Sigmoid colon (tissue), 6 donors: ENCODE measurements at regions not wholly inside any gene's neighbourhood (a gene's known extent, or its start where the extent isn't known, plus 50 kb on each side); places are given as distances from the start of the nearest gene placed in this dataset.

Experiments used
- DNase-seq: peaks from one replicate; pipeline ENCODE4 v3.0.0-alpha.2; 2019
- H3K27ac ChIP-seq, 4 donors: fragments of 200-600 bp; sonication (generic); one replicate each; pipeline ENCODE4 v1.5.1; 2016 to 2019; ENCODE audit warnings: mild to moderate bottlenecking in 1 of 4
- H3K27me3 ChIP-seq, 3 donors: fragments of 200-600 bp; sonication (generic); one replicate each; pipeline ENCODE4 v1.5.1; 2019; ENCODE audit warnings: mild to moderate bottlenecking in 1 of 3
- H3K36me3 ChIP-seq, 4 donors: fragments of 200-600 bp; sonication (generic); one replicate each; pipeline ENCODE4 v1.5.1; 2016 to 2019
- H3K4me1 ChIP-seq, 4 donors: fragments of 200-600 bp; sonication (generic); one replicate each; pipeline ENCODE4 v1.5.1; 2017 to 2019
- H3K4me3 ChIP-seq, 4 donors: fragments of 200-600 bp; sonication (generic); one replicate each; pipeline ENCODE4 v1.5.1; 2017 to 2019; ENCODE audit warnings: mild to moderate bottlenecking in 2 of 4, moderate library complexity in 1 of 4
- H3K9me3 ChIP-seq, 4 donors: fragments of 200-600 bp in 3 of 4; sonication (generic) in 3 of 4; one replicate each; pipeline versions ENCODE4 v1.5.1 to v1.6.1; 2013 to 2019
- CTCF ChIP-seq, 4 experiments: fragments of 450-650 bp in 3 of 4; fragments of 200-600 bp in 1 of 4; IDR thresholded peaks; one replicate each; pipeline ENCODE4 v1.5.1; 2016 to 2019; ENCODE audit warnings: antibody characterized with exemption in 4 of 4, mild to moderate bottlenecking in 3 of 4, moderate library complexity in 2 of 4
- EP300 ChIP-seq, 4 donors: sonication (generic); formaldehyde crosslinking; IDR thresholded peaks; one replicate each; pipeline ENCODE4 v1.6.1; 2017; ENCODE audit warnings: antibody characterized with exemption in 4 of 4
- POLR2A ChIP-seq, 2 donors: fragments of 450-650 bp; IDR thresholded peaks; one replicate each; pipeline ENCODE4 v1.6.1; 2016; ENCODE audit warnings: antibody characterized with exemption in 2 of 2, mild to moderate bottlenecking in 2 of 2, moderate library complexity in 2 of 2
- POLR2AphosphoS5 ChIP-seq, 4 donors: sonication (generic); formaldehyde crosslinking; IDR thresholded peaks; one replicate each; pipeline ENCODE4 v1.6.1; 2017; ENCODE audit warnings: antibody characterized with exemption in 4 of 4
- WGBS, 2 donors: extraction: QIAGEN DNeasy Blood & Tissue Kit; methylation state at CpG; one replicate each; pipeline ENCODE4 v1.1.7; 2013; 5-methylcytosine and 5-hydroxymethylcytosine counted together
- intact Hi-C: fragments of 100-400 bp; cut with DNase I; formaldehyde crosslinking; loops from one replicate; pipeline ENCODE4 v1.15.1; 2023
- donor health status: healthy with polysubstance abuse.
- donor health status: healthy.

GRCh38 chr4:148828291-148828690 lies 386.1 kb upstream of the NR3C2 start:
- no peak for DNase-seq
- no peaks in the 10 kb centered on the region for H3K27me3 ChIP-seq
- TF ChIP-seq EP300 (IDR thresholded peaks at IDR 0.05) (no peak), POLR2A (IDR thresholded peaks at IDR 0.05) (no peak), POLR2AphosphoS5 (IDR thresholded peaks at IDR 0.05) (no peak), CTCF (IDR thresholded peaks at IDR 0.05) (no peak)
- no peaks in the 10 kb centered on the region for H3K4me1 ChIP-seq
- H3K4me3 ChIP-seq = no peak overlapping the region
- no peak overlapping the region for H3K27ac ChIP-seq
- intact Hi-C loops = no loop called here
- WGBS, 2 donors = 61 to 92% methylated on average over 3 of the region's 3 CpGs
- no peaks in the 10 kb centered on the region for H3K36me3 ChIP-seq
- H3K9me3 ChIP-seq = peaks cover 0 to 2% (median 0%) of the 10 kb centered on the region in 4 donors

- intact Hi-C loops = no loop called here
- no peak for DNase-seq
Measured at GRCh38 chr4:148827781-148828180, 385.6 kb upstream of the NR3C2 start.

GRCh38 chr4:148823419-148823769 lies 381.2 kb upstream of the NR3C2 start:
- Histone ChIP-seq H3K9me3 (no peaks in the 10 kb centered on the region), H3K36me3 (no peaks in the 10 kb centered on the region), H3K27me3 (no peaks in the 10 kb centered on the region), H3K4me1 (no peaks in the 10 kb centered on the region), H3K4me3 (no peak overlapping the region), H3K27ac (no peak overlapping the region)
- intact Hi-C loops = no loop called here
- 37 to 69% methylated on average over 2 of the region's 2 CpGs for WGBS, 2 donors
- DNase-seq = no peak
- TF ChIP-seq POLR2A (IDR thresholded peaks at IDR 0.05) (no peak), CTCF (IDR thresholded peaks at IDR 0.05) (no peak), POLR2AphosphoS5 (IDR thresholded peaks at IDR 0.05) (no peak), EP300 (IDR thresholded peaks at IDR 0.05) (no peak)

More at GRCh38 chr4:148827781-148828180, 385.6 kb upstream of the NR3C2 start:
- TF ChIP-seq POLR2A (IDR thresholded peaks at IDR 0.05) (no peak), EP300 (IDR thresholded peaks at IDR 0.05) (no peak), POLR2AphosphoS5 (IDR thresholded peaks at IDR 0.05) (no peak)
- H3K27ac ChIP-seq = no peak overlapping the region
- WGBS, 2 donors = 67 to 83% methylated on average over 2 of the region's 2 CpGs
- H3K9me3 ChIP-seq = peaks cover 0 to 2% (median 0%) of the 10 kb centered on the region in 4 donors
- H3K27me3 ChIP-seq = no peaks in the 10 kb centered on the region
- H3K4me3 ChIP-seq = no peak overlapping the region
- H3K36me3 ChIP-seq = no peaks in the 10 kb centered on the region
- no peaks in the 10 kb centered on the region for H3K4me1 ChIP-seq

- Histone ChIP-seq H3K4me1 (no peaks in the 10 kb centered on the region), H3K9me3 (no peaks in the 10 kb centered on the region), H3K27me3 (no peaks in the 10 kb centered on the region), H3K27ac (no peak overlapping the region), H3K4me3 (no peak overlapping the region), H3K36me3 (no peaks in the 10 kb centered on the region)
- DNase-seq = no peak
- intact Hi-C loops = no loop called here
- TF ChIP-seq CTCF (IDR thresholded peaks at IDR 0.05) (no peak), EP300 (IDR thresholded peaks at IDR 0.05) (no peak), POLR2A (IDR thresholded peaks at IDR 0.05) (no peak), POLR2AphosphoS5 (IDR thresholded peaks at IDR 0.05) (no peak)
- WGBS, 2 donors = 30 to 73% methylated on average over 5 of the region's 5 CpGs
Measured at GRCh38 chr4:148822572-148823418, 380.6 kb upstream of the NR3C2 start.

- no peak for DNase-seq
- Histone ChIP-seq H3K36me3 (no peaks in the 10 kb centered on the region), H3K4me3 (no peak overlapping the region), H3K9me3 (no peaks in the 10 kb centered on the region), H3K27me3 (no peaks in the 10 kb centered on the region), H3K4me1 (no peaks in the 10 kb centered on the region), H3K27ac (no peak overlapping the region)
- intact Hi-C loops = no loop called here
- no peak for TF ChIP-seq POLR2AphosphoS5 (IDR thresholded peaks at IDR 0.05)
- no peak for TF ChIP-seq CTCF (IDR thresholded peaks at IDR 0.05)
- TF ChIP-seq POLR2A (IDR thresholded peaks at IDR 0.05) = no peak
- 44 to 66% methylated on average over 1 of the region's 1 CpG for WGBS, 2 donors
Measured at GRCh38 chr4:148814030-148814429, 371.8 kb upstream of the NR3C2 start.
